ENCODE measurements at regions not wholly inside any gene's neighbourhood (a gene's known extent, or its start where the extent isn't known, plus 50 kb on each side); places are given as distances from the start of the nearest gene placed in this dataset.

GRCh38 chr6:79426625-79427278, 110.5 kb downstream of the LCA5 start:
- 1% methylated on average over 5 of the region's 5 CpGs for WGBS (ENCODE audit: insufficient coverage, low coverage, missing lambda C conversion rate)
- Histone ChIP-seq H3K9ac (ENCODE audit: insufficient read depth in 1 of 2, low read depth in 2 of 2, low read length in 2 of 2) (no peak overlapping the region), H3K79me2 (ENCODE audit: control insufficient read depth, insufficient read depth, low read length) (no peaks in the 10 kb centered on the region), H3K9me1 (ENCODE audit: control insufficient read depth, insufficient read depth, low read length) (no peaks in the 10 kb centered on the region), H3K36me3 (ENCODE audit: control insufficient read depth, insufficient read depth, low read length) (no peaks in the 10 kb centered on the region), H3K4me3 (no peak overlapping the region), H3K4me1 (replicated peaks in 1 of 2; ENCODE audit: control insufficient read depth in 2 of 2, insufficient read depth in 2 of 2, low read length in 2 of 2) (no peaks in the 10 kb centered on the region), H3K9me3 (replicated peaks; ENCODE audit: control insufficient read depth, insufficient read depth, low read depth, low read length) (no peaks in the 10 kb centered on the region), H2AFZ (ENCODE audit: low read depth, low read length) (no peak overlapping the region), H4K20me1 (replicated peaks; ENCODE audit: control insufficient read depth, insufficient read depth, low read length) (no peaks in the 10 kb centered on the region), H3K27ac (ENCODE audit: extremely low read depth, low read depth, low read length) (no peak overlapping the region), H3K27me3 (ENCODE audit: control insufficient read depth in 2 of 2, insufficient read depth in 2 of 2, low read length in 2 of 2) (peaks cover 2 to 7% of the 10 kb centered on the region in 2 experiments; a peak in 2 of 5 replicates), H3K4me2 (ENCODE audit: insufficient read depth, low read length) (no peak overlapping the region)
- DNase-seq (ENCODE audit: extremely low read depth in 1 of 4, low spot score in 3 of 4) (no peak), ATAC-seq (no peak), FAIRE-seq (peak; percentile 32)
- TF ChIP-seq MTF1 (CRISPR knock-in tag; IDR thresholded peaks at IDR 0.05; ENCODE audit: borderline replicate concordance) (no peak), GATAD2A (IDR thresholded peaks at IDR 0.05) (no peak), FUS (optimal IDR thresholded peaks at IDR 0.05; ENCODE audit: low read depth, low read length) (no peak), MYNN (IDR thresholded peaks at IDR 0.05) (no peak), MYNN (CRISPR knock-in tag; IDR thresholded peaks at IDR 0.05) (no peak), JUN (IDR thresholded peaks at IDR 0.05; ENCODE audit: borderline replicate concordance, low read depth, low read length) (no peak), JUN (CRISPR knock-in tag; IDR thresholded peaks at IDR 0.05; ENCODE audit: borderline replicate concordance) (no peak), SOX6 (IDR thresholded peaks at IDR 0.05) (no peak), KDM5B (IDR thresholded peaks at IDR 0.05; ENCODE audit: insufficient replicate concordance, low read depth, low read length) (no peak), OTX1 (CRISPR knock-in tag; IDR thresholded peaks at IDR 0.05) (no peak), MAFG (tag; conservative IDR thresholded peaks at IDR 0.05) (no peak), ZBTB12 (CRISPR knock-in tag; IDR thresholded peaks at IDR 0.05) (no peak), TSC22D4 (tag; IDR thresholded peaks at IDR 0.05) (no peak), ATF6 (CRISPR knock-in tag; IDR thresholded peaks at IDR 0.05) (no peak), ZNF121 (CRISPR knock-in tag; conservative IDR thresholded peaks at IDR 0.05) (no peak), RUNX1 (IDR thresholded peaks at IDR 0.05; ENCODE audit: low read depth) (no peak)
- TF ChIP-seq, protein P1, sequence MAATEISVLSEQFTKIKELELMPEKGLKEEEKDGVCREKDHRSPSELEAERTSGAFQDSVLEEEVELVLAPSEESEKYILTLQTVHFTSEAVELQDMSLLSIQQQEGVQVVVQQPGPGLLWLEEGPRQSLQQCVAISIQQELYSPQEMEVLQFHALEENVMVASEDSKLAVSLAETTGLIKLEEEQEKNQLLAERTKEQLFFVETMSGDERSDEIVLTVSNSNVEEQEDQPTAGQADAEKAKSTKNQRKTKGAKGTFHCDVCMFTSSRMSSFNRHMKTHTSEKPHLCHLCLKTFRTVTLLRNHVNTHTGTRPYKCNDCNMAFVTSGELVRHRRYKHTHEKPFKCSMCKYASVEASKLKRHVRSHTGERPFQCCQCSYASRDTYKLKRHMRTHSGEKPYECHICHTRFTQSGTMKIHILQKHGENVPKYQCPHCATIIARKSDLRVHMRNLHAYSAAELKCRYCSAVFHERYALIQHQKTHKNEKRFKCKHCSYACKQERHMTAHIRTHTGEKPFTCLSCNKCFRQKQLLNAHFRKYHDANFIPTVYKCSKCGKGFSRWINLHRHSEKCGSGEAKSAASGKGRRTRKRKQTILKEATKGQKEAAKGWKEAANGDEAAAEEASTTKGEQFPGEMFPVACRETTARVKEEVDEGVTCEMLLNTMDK (IDR thresholded peaks at IDR 0.05; ENCODE audit: borderline replicate concordance, insufficient read depth, low read depth, low read length, poor library complexity, severe bottlenecking) = no peak
- ChIA-PET POLR2A (interaction anchor here (0.7 to 1.8 kb wide), 2 partner anchors 10 to 20 kb away, joined by 3 to 4 read pairs; no protein-coding TSS in a partner anchor), CTCF (ENCODE audit: low intra/inter-chr PET ratio) (no interaction called here)
- BruUV-seq (replicated peaks) = no TSS peak
- intact Hi-C loops (cut with micrococcal nuclease) = no loop called here
- in situ Hi-C loops (cut with MboI) = no loop called here

All from K562 (cell line).